SK-N-SH (cell line): ENCODE measurements at regions not wholly inside any gene's neighbourhood (a gene's known extent, or its start where the extent isn't known, plus 50 kb on each side); places are given as distances from the start of the nearest gene placed in this dataset.

Experiments
- CTCF ChIA-PET: fragments of 300-600, 350-600 bp; formaldehyde crosslinking; extraction: SDS; loops from one replicate; lab custom pipeline; 2021; lab: Yijun Ruan, JAX
- POLR2A ChIA-PET: fragments of 350-600 bp; sonication (Branson Sonifier 250); formaldehyde crosslinking; extraction: SDS; loops from one replicate; lab custom pipeline; 2020; ENCODE audit warnings: antibody characterized with exemption, inconsistent platforms; lab: Yijun Ruan, JAX
- DNase-seq: peaks from one replicate; pipeline ENCODE4 v3.0.0; 2012
- H2AFZ ChIP-seq: fragments of 200-600 bp; sonication (generic); 2 replicates; pipeline ENCODE4 v1.8.1; 2016; ENCODE audit warnings: antibody characterized with exemption, mild to moderate bottlenecking, low read depth
- H3F3A ChIP-seq: fragments of 200-600 bp; sonication (generic); replicated peaks from 2 replicates; pipeline ENCODE3; 2016; ENCODE audit warnings: antibody characterized with exemption, mild to moderate bottlenecking; ENCODE audit not compliant: insufficient read depth
- H3K27ac ChIP-seq, 2 experiments: fragments of 200-500 bp in 1 of 2; fragments of 200-600 bp in 1 of 2; sonication (Bioruptor generic) in 1 of 2; sonication (generic), shearing (Covaris generic) in 1 of 2; 2 replicates each; pipeline versions ENCODE4 v1.5.1 to v1.6.1; 2014 to 2016; ENCODE audit warnings: low read depth in 2 of 2, inconsistent platforms in 1 of 2, low read length in 1 of 2, mild to moderate bottlenecking in 1 of 2, mixed read lengths in 1 of 2
- H3K27me3 ChIP-seq: fragments of 200-600 bp; sonication (generic), shearing (Covaris generic); 2 replicates; pipeline ENCODE4 v1.6.1; 2016; ENCODE audit warnings: mixed run types; ENCODE audit not compliant: insufficient read depth
- H3K36me3 ChIP-seq, 2 experiments: fragments of 200-500 bp in 1 of 2; fragments of 200-600 bp in 1 of 2; sonication (Bioruptor generic) in 1 of 2; sonication (generic) in 1 of 2; replicated peaks in 1 of 2; 2 replicates each; pipeline versions ENCODE3 to v1.5.1; 2014 to 2016; ENCODE audit warnings: low read length in 1 of 2, mild to moderate bottlenecking in 1 of 2; ENCODE audit not compliant: insufficient read depth in 2 of 2, control insufficient read depth in 1 of 2
- H3K4me1 ChIP-seq, 2 experiments: fragments of 200-500 bp in 1 of 2; fragments of 200-600 bp in 1 of 2; sonication (Bioruptor generic) in 1 of 2; sonication (generic), shearing (Covaris generic) in 1 of 2; 2 replicates each; pipeline versions ENCODE4 v1.5.1 to v1.6.1; 2014 to 2016; ENCODE audit warnings: low read depth in 1 of 2, low read length in 1 of 2, mixed run types in 1 of 2; ENCODE audit not compliant: insufficient read depth in 2 of 2, control insufficient read depth in 1 of 2
- H3K4me2 ChIP-seq: fragments of 200-600 bp; sonication (generic), shearing (Covaris generic); 2 replicates; pipeline ENCODE4 v1.6.1; 2017; ENCODE audit warnings: mixed run types
- H3K4me3 ChIP-seq, 2 experiments: fragments of 200-500 bp in 1 of 2; fragments of 200-600 bp in 1 of 2; sonication (Bioruptor generic) in 1 of 2; sonication (generic), shearing (Covaris generic) in 1 of 2; 2 replicates each; pipeline versions ENCODE4 v1.5.1 to v1.8.1; 2014 to 2016; ENCODE audit warnings: low read depth in 2 of 2, inconsistent platforms in 1 of 2, low read length in 1 of 2, mild to moderate bottlenecking in 1 of 2, mixed read lengths in 1 of 2, moderate library complexity in 1 of 2
- H3K79me2 ChIP-seq: fragments of 200-600 bp; sonication (generic); 2 replicates; pipeline ENCODE4 v1.8.1; 2017; ENCODE audit warnings: mild to moderate bottlenecking; ENCODE audit not compliant: insufficient read depth
- H3K9ac ChIP-seq: fragments of 200-600 bp; sonication (generic); 2 replicates; pipeline ENCODE4 v1.6.1; 2017; ENCODE audit warnings: mixed run types
- H3K9me2 ChIP-seq: fragments of 200-600 bp; sonication (generic); 2 replicates; pipeline ENCODE4 v1.6.1; 2017; ENCODE audit warnings: mixed run types
- H3K9me3 ChIP-seq: fragments of 200-600 bp; sonication (generic); 2 replicates; pipeline ENCODE4 v1.6.1; 2017; ENCODE audit warnings: mixed run types, mild to moderate bottlenecking, moderate library complexity
- H4K20me1 ChIP-seq: fragments of 200-600 bp; sonication (generic); 2 replicates; pipeline ENCODE4 v1.6.1; 2017; ENCODE audit warnings: mild to moderate bottlenecking, mixed run types; ENCODE audit not compliant: insufficient read depth
- CTCF ChIP-seq: fragments of 200-600 bp; sonication (generic); IDR thresholded peaks from 2 replicates; pipeline ENCODE4 v1.6.1; 2017; ENCODE audit warnings: antibody characterized with exemption, mild to moderate bottlenecking, moderate library complexity
- FOXJ3 ChIP-seq: sonication (generic); formaldehyde crosslinking; IDR thresholded peaks from 2 replicates; pipeline ENCODE4 v1.5.1; 2020; ENCODE audit warnings: mild to moderate bottlenecking, missing genetic modification reagents
- GATA2 ChIP-seq: sonication (generic); formaldehyde crosslinking; IDR thresholded peaks from 2 replicates; pipeline ENCODE4 v1.5.0; 2020; ENCODE audit warnings: mild to moderate bottlenecking, missing genetic modification reagents
- JUND ChIP-seq: IDR thresholded peaks from 2 replicates; pipeline ENCODE4 v1.4.0; 2012
- NFIC ChIP-seq: IDR thresholded peaks from 2 replicates; pipeline ENCODE4 v1.4.0; 2012; ENCODE audit warnings: borderline replicate concordance
- NRF1 ChIP-seq: IDR thresholded peaks from 2 replicates; pipeline ENCODE4 v1.6.1; 2012; ENCODE audit warnings: low read depth, mild to moderate bottlenecking, low read length
- PBX3 ChIP-seq: IDR thresholded peaks from 2 replicates; pipeline ENCODE4; 2012
- POLR2AphosphoS5 ChIP-seq: IDR thresholded peaks from 2 replicates; pipeline ENCODE4 v1.6.1; 2012; ENCODE audit warnings: low read depth, low read length
- RAD21 ChIP-seq: IDR thresholded peaks from 2 replicates; pipeline ENCODE4 v1.6.1; 2012; ENCODE audit warnings: mild to moderate bottlenecking, low read length
- RFX5 ChIP-seq: IDR thresholded peaks from 2 replicates; pipeline ENCODE4 v1.6.1; 2012; ENCODE audit warnings: mild to moderate bottlenecking, improper control_type of control experiment, low read length
- RXRA ChIP-seq: IDR thresholded peaks from 2 replicates; pipeline ENCODE4 v1.4.0; 2012; ENCODE audit warnings: low read depth, mild to moderate bottlenecking, borderline replicate concordance
- SIN3A ChIP-seq: IDR thresholded peaks from 2 replicates; pipeline ENCODE4 v1.6.1; 2012; ENCODE audit warnings: low read depth, mild to moderate bottlenecking, low read length, moderate library complexity, borderline replicate concordance
- SMC3 ChIP-seq: IDR thresholded peaks from 2 replicates; pipeline ENCODE4 v1.6.1; 2012; ENCODE audit warnings: low read depth, low read length, improper control_type of control experiment
- WGBS: methylation state at CpG from one replicate; pipeline ENCODE4 v1.1.6; 2017; ENCODE audit warnings: low lambda C conversion rate; 5-methylcytosine and 5-hydroxymethylcytosine counted together
- TF ChIP-seq, protein P1 (sequence below): IDR thresholded peaks from 2 replicates; pipeline ENCODE4 v1.4.0; 2012; ENCODE audit warnings: low read depth
- TF ChIP-seq, protein P2 (sequence below): fragments of 150-350 bp; IDR thresholded peaks from 2 replicates; pipeline ENCODE4 v1.6.1; 2016; ENCODE audit warnings: mild to moderate bottlenecking, low read depth, low read length

GRCh38 chr2:80706951-80707350 lies 402.4 kb upstream of the LRRTM1 start:
- no peaks in the 10 kb centered on the region for H3K79me2 ChIP-seq
- POLR2A ChIA-PET = no interaction called here
- no peaks in the 10 kb centered on the region for H3K4me1 ChIP-seq
- H3K27ac ChIP-seq = no peak overlapping the region
- CTCF ChIA-PET = no interaction called here
- DNase-seq = no peak
- H3F3A ChIP-seq = no peaks in the 10 kb centered on the region
- H3K9me3 ChIP-seq = no peaks in the 10 kb centered on the region
- no peak overlapping the region for H3K9ac ChIP-seq
- TF ChIP-seq POLR2AphosphoS5 (no peak), RXRA (no peak), SMC3 (no peak), RFX5 (no peak)
- TF ChIP-seq, all 33 proteins: peak for 0
- Histone ChIP-seq H3K36me3 (no peaks in the 10 kb centered on the region), H4K20me1 (no peaks in the 10 kb centered on the region), H3K4me2 (no peak overlapping the region), H3K4me3 (no peak overlapping the region), H2AFZ (no peak overlapping the region), H3K9me2 (no peaks in the 10 kb centered on the region), H3K27me3 (no peaks in the 10 kb centered on the region)
- 17% methylated on average over 2 of the region's 2 CpGs for WGBS

DNA sequence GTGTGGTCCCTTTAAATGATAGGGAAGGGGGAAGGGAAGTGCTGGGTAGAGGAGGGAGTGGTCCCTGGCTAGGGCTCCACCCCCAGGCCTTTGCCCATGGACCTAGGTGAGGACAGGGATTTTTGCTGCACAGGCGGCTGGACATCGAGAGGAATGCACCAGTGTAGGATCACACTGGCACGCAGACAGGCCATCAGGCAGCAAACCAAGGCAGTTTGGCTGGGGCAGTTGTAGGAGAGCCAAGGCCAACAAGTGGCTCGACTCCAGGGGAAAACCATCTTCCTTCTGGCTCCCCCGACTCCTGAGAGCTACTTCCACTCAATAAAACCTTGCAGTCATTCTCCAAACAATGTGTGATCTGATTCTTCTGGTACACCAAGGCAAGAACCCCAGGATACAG lies 402.0 kb upstream of the LRRTM1 start:
- no peak overlapping the region for H3K9ac ChIP-seq
- H3F3A ChIP-seq = no peaks in the 10 kb centered on the region
- H3K36me3 ChIP-seq = no peaks in the 10 kb centered on the region
- no peak overlapping the region for H3K4me3 ChIP-seq
- H3K9me2 ChIP-seq = no peaks in the 10 kb centered on the region
- no peak overlapping the region for H3K4me2 ChIP-seq
- no peak overlapping the region for H3K27ac ChIP-seq
- WGBS = 80% methylated on average over 2 of the region's 5 CpGs
- no peak overlapping the region for H2AFZ ChIP-seq
- H4K20me1 ChIP-seq = no peaks in the 10 kb centered on the region
- no peaks in the 10 kb centered on the region for H3K9me3 ChIP-seq
- POLR2A ChIA-PET = no interaction called here
- H3K79me2 ChIP-seq = no peaks in the 10 kb centered on the region
- no peaks in the 10 kb centered on the region for H3K4me1 ChIP-seq
- TF ChIP-seq CTCF = no peak
- TF ChIP-seq RFX5 = no peak
- TF ChIP-seq, protein P1, sequence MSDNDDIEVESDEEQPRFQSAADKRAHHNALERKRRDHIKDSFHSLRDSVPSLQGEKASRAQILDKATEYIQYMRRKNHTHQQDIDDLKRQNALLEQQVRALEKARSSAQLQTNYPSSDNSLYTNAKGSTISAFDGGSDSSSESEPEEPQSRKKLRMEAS = no peak
- TF ChIP-seq SIN3A = no peak
- TF ChIP-seq RXRA = no peak
- TF ChIP-seq, protein P2, sequence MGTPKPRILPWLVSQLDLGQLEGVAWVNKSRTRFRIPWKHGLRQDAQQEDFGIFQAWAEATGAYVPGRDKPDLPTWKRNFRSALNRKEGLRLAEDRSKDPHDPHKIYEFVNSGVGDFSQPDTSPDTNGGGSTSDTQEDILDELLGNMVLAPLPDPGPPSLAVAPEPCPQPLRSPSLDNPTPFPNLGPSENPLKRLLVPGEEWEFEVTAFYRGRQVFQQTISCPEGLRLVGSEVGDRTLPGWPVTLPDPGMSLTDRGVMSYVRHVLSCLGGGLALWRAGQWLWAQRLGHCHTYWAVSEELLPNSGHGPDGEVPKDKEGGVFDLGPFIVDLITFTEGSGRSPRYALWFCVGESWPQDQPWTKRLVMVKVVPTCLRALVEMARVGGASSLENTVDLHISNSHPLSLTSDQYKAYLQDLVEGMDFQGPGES = no peak
- no peak for TF ChIP-seq JUND
- no peak for TF ChIP-seq FOXJ3 (CRISPR knock-in tag)
- no peak for TF ChIP-seq RAD21
- TF ChIP-seq GATA2 = no peak
- no peak for TF ChIP-seq PBX3
- no peak for TF ChIP-seq NRF1
- no peak for TF ChIP-seq NFIC
- TF ChIP-seq, all 33 proteins: peak for 0
- no peaks in the 10 kb centered on the region for H3K27me3 ChIP-seq
- no peak for DNase-seq
- CTCF ChIA-PET = no interaction called here
